ENCODE measurements at regions not wholly inside any gene's neighbourhood (a gene's known extent, or its start where the extent isn't known, plus 50 kb on each side); places are given as distances from the start of the nearest gene placed in this dataset.

DNA sequence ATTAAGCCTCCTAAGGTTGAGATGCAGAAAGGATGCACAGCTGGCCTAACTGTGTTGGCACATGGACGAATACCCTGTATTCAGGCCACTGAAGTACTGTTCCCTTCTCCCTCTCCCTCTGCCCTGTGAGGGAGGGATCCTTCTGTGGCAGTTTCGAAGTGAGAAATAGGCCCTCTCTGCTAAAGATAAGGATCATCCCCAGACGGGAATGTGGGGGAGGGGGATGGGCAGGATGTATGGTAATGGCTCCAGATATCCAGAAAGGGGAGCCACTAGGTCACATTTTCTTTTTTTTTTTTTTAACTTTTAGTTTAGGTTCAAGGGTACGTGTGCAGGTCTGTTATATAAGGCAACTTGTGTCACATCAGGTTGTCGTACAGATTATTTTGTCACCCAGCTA is 463.1 kb downstream of the TBL1XR1 start:
- no peaks in the 10 kb centered on the region for H3K27me3 ChIP-seq (ENCODE audit: control insufficient read depth, extremely low read depth, insufficient read depth, low read length)
- no peaks in the 10 kb centered on the region for H3K36me3 ChIP-seq (ENCODE audit: control insufficient read depth in 2 of 2, extremely low read depth in 1 of 2, insufficient read depth in 2 of 2, low read length in 2 of 2)
- TF ChIP-seq, protein P1, sequence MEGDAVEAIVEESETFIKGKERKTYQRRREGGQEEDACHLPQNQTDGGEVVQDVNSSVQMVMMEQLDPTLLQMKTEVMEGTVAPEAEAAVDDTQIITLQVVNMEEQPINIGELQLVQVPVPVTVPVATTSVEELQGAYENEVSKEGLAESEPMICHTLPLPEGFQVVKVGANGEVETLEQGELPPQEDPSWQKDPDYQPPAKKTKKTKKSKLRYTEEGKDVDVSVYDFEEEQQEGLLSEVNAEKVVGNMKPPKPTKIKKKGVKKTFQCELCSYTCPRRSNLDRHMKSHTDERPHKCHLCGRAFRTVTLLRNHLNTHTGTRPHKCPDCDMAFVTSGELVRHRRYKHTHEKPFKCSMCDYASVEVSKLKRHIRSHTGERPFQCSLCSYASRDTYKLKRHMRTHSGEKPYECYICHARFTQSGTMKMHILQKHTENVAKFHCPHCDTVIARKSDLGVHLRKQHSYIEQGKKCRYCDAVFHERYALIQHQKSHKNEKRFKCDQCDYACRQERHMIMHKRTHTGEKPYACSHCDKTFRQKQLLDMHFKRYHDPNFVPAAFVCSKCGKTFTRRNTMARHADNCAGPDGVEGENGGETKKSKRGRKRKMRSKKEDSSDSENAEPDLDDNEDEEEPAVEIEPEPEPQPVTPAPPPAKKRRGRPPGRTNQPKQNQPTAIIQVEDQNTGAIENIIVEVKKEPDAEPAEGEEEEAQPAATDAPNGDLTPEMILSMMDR (optimal IDR thresholded peaks at IDR 0.05 in 1 of 3, IDR thresholded peaks at IDR 0.05 in 1 of 3, conservative IDR thresholded peaks at IDR 0.05 in 1 of 3; ENCODE audit: extremely low read depth in 1 of 3, insufficient read depth in 2 of 3, low read length in 3 of 3): no peak
- TF ChIP-seq EZH2 (IDR thresholded peaks at IDR 0.05; ENCODE audit: low read length): no peak
- no peak overlapping the region for H3K27ac ChIP-seq (ENCODE audit: control insufficient read depth, insufficient read depth, low read length)
- H3K4me3 ChIP-seq (ENCODE audit: control insufficient read depth in 2 of 3, extremely low read depth in 1 of 3, insufficient read depth in 2 of 3, low read depth in 1 of 3, low read length in 3 of 3): no peak overlapping the region
- H3K9me3 ChIP-seq (ENCODE audit: control insufficient read depth, low read depth, low read length): no peaks in the 10 kb centered on the region
- H3K9ac ChIP-seq (ENCODE audit: control insufficient read depth, extremely low read depth, insufficient read depth, low read length): no peak overlapping the region
- no peak overlapping the region for H2AFZ ChIP-seq (ENCODE audit: control insufficient read depth, low read length)
- no peaks in the 10 kb centered on the region for H3K79me2 ChIP-seq (ENCODE audit: control insufficient read depth, insufficient read depth, low read length)
- H3K4me1 ChIP-seq (ENCODE audit: control insufficient read depth, extremely low read depth, insufficient read depth, low read length): no peaks in the 10 kb centered on the region
- DNase-seq (ENCODE audit: low read depth, low spot score) (no peak), FAIRE-seq (no peak)
- no peak overlapping the region for H3K4me2 ChIP-seq (ENCODE audit: control insufficient read depth, extremely low read depth, insufficient read depth, low read depth, low read length)
- H3K9me1 ChIP-seq (ENCODE audit: control insufficient read depth, extremely low read depth, insufficient read depth, low read length): no peaks in the 10 kb centered on the region
- dilution Hi-C loops (cut with MboI; ENCODE audit: extremely low pct_ligation_motif_present, low sequenced_read_pairs): no loop called here
- H4K20me1 ChIP-seq (ENCODE audit: control insufficient read depth, extremely low read depth, insufficient read depth, low read length): no peaks in the 10 kb centered on the region

DNA sequence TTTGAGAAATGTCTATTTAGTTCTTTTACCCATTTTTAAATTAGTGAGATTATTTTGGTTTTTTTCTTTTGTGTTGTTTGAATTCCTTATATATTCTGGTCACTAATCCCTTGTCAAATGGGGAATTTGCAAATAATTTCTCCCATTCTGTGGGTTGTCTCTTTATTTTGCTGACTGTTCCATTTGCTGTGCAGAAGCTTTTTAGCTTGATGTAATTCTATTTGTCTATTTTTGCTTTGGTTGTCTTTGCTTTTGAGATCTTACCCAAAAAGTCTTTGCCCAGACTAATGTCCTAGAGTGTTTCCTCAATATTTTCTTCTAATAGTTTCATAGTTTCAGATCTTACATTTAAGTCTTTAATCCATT is 472.9 kb downstream of the TBL1XR1 start:
- Histone ChIP-seq H2AFZ (ENCODE audit: control insufficient read depth, low read length) (no peak overlapping the region), H4K20me1 (ENCODE audit: control insufficient read depth, extremely low read depth, insufficient read depth, low read length) (no peaks in the 10 kb centered on the region), H3K27me3 (ENCODE audit: control insufficient read depth, extremely low read depth, insufficient read depth, low read length) (no peaks in the 10 kb centered on the region), H3K9ac (ENCODE audit: control insufficient read depth, extremely low read depth, insufficient read depth, low read length) (no peak overlapping the region), H3K79me2 (ENCODE audit: control insufficient read depth, insufficient read depth, low read length) (no peaks in the 10 kb centered on the region), H3K27ac (ENCODE audit: control insufficient read depth, insufficient read depth, low read length) (no peak overlapping the region), H3K4me3 (ENCODE audit: control insufficient read depth in 2 of 3, extremely low read depth in 1 of 3, insufficient read depth in 2 of 3, low read depth in 1 of 3, low read length in 3 of 3) (no peak overlapping the region), H3K36me3 (ENCODE audit: control insufficient read depth in 2 of 2, extremely low read depth in 1 of 2, insufficient read depth in 2 of 2, low read length in 2 of 2) (no peaks in the 10 kb centered on the region), H3K9me1 (ENCODE audit: control insufficient read depth, extremely low read depth, insufficient read depth, low read length) (no peaks in the 10 kb centered on the region), H3K9me3 (ENCODE audit: control insufficient read depth, low read depth, low read length) (no peaks in the 10 kb centered on the region), H3K4me2 (ENCODE audit: control insufficient read depth, extremely low read depth, insufficient read depth, low read depth, low read length) (no peak overlapping the region), H3K4me1 (ENCODE audit: control insufficient read depth, extremely low read depth, insufficient read depth, low read length) (no peaks in the 10 kb centered on the region)
- no peak for DNase-seq (ENCODE audit: low read depth, low spot score)
- dilution Hi-C loops (cut with MboI; ENCODE audit: extremely low pct_ligation_motif_present, low sequenced_read_pairs): no loop called here
- TF ChIP-seq, protein P1 (optimal IDR thresholded peaks at IDR 0.05 in 1 of 3, IDR thresholded peaks at IDR 0.05 in 1 of 3, conservative IDR thresholded peaks at IDR 0.05 in 1 of 3; ENCODE audit: extremely low read depth in 1 of 3, insufficient read depth in 2 of 3, low read length in 3 of 3): no peak
- no peak for TF ChIP-seq EZH2 (IDR thresholded peaks at IDR 0.05; ENCODE audit: low read length)
- no peak for FAIRE-seq
